Activated naive CD8-positive, alpha-beta T cell treated with anti-CD3 and anti-CD28 coated beads, Interleukin-2, amount 10 ng/mL, durations not matched to agents 7 days and 5 days (primary cell): ENCODE measurements at regions not wholly inside any gene's neighbourhood (a gene's known extent, or its start where the extent isn't known, plus 50 kb on each side); places are given as distances from the start of the nearest gene placed in this dataset.
A peak's percentile ranks its signal among the peaks of the same experiment; 100 is the strongest.
"Not testable (repeated sequence)": the region's sequence is repeated elsewhere in the genome, so short reads cannot be mapped to it uniquely, and the experiment has no call there.

Source experiments
- ATAC-seq: fragments of 150-1000 bp; cut with Tn5 transposase; one replicate; pipeline ENCODE4 v1.10.0; 2021; ENCODE audit warnings: low read depth, moderate library complexity
- POLR2A ChIA-PET: fragments of 350-600 bp; sonication (Branson Sonifier 250); formaldehyde crosslinking; loops from one replicate; lab custom pipeline; 2021; ENCODE audit warnings: antibody characterized with exemption; lab: Charles Lee
- DNase-seq: peaks from one replicate; pipeline ENCODE4 v3.0.0; 2021
- H3K27ac Mint-ChIP-seq: one replicate; pipeline ENCODE4 v1.8.0; 2022; ENCODE audit warnings: mild to moderate bottlenecking, mixed read lengths
- H3K27me3 Mint-ChIP-seq: one replicate; pipeline ENCODE4 v1.8.0; 2022; ENCODE audit warnings: mild to moderate bottlenecking, moderate library complexity, mixed read lengths
- H3K36me3 Mint-ChIP-seq: one replicate; pipeline ENCODE4 v1.8.0; 2021; ENCODE audit warnings: mild to moderate bottlenecking, mixed read lengths
- H3K4me1 Mint-ChIP-seq: one replicate; pipeline ENCODE4 v1.8.0; 2021; ENCODE audit warnings: mixed read lengths
- H3K4me3 Mint-ChIP-seq: one replicate; pipeline ENCODE4 v1.8.0; 2022; ENCODE audit warnings: mild to moderate bottlenecking, moderate library complexity, mixed read lengths
- H3K9me3 Mint-ChIP-seq: one replicate; pipeline ENCODE4 v1.8.0; 2021; ENCODE audit warnings: mixed read lengths

DNA sequence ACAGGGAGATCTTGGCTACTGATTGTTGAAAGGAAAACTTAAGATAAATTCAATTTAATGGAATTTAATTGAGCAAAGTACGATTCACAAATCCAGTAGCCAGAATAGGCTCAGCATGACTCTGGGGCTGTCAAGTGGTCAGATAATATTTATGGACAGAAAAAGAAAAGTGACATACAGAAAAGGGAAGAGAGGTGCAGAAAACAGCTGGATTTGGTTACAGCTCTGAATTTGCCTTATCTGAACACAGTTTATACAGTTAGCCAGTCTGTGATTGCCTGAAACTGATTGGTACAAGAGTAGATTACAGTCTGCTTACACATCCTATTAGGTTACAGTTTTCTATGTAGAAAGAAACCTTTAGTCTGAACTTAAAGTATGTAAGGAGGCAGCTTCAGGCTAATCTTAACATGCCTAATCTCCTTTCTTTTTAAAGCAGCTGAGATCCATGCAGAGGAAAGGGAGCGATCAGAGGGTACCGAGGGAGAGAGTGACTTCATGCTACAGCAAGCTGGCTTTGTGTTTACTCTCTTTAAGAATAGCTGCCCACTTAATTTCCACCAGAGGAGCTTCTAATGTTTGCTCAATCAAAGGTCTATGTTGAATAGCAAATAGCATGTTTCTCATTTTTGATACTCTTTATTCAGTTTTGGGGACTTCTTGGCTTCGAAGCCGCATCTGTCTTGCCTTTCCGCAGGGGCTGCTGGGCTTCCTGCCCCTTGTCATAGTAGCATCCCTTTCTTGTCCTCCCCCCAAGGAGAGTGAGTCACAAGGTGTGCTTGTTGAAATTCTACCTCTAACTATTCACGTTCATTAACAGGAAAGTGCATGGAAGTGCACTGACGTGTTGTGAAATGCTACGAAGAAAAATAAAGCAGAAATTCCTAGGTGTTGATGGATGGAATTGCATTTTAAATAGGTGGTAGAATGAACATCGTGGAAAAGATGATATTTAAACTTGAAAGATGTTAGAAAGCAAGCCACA is 761.2 kb downstream of the TAF11L14 start:
- no peaks in the 10 kb centered on the region for H3K27me3 Mint-ChIP-seq
- no peaks in the 10 kb centered on the region for H3K4me1 Mint-ChIP-seq
- POLR2A ChIA-PET = no interaction called here
- ATAC-seq = no peak
- H3K36me3 Mint-ChIP-seq = no peaks in the 10 kb centered on the region
- no peak overlapping the region for H3K4me3 Mint-ChIP-seq
- no peak overlapping the region for H3K27ac Mint-ChIP-seq
- no peak for DNase-seq
- H3K9me3 Mint-ChIP-seq = no peaks in the 10 kb centered on the region

- Mint-ChIP-seq H3K27me3 (no peaks in the 10 kb centered on the region), H3K9me3 (no peaks in the 10 kb centered on the region), H3K4me3 (no peak overlapping the region), H3K27ac (no peak overlapping the region), H3K4me1 (no peaks in the 10 kb centered on the region), H3K36me3 (no peaks in the 10 kb centered on the region)
- no peak for ATAC-seq
- POLR2A ChIA-PET = no interaction called here
- no peak for DNase-seq
Observed at GRCh38 chr5:18397371-18397770, 763.1 kb downstream of the TAF11L14 start.

DNA sequence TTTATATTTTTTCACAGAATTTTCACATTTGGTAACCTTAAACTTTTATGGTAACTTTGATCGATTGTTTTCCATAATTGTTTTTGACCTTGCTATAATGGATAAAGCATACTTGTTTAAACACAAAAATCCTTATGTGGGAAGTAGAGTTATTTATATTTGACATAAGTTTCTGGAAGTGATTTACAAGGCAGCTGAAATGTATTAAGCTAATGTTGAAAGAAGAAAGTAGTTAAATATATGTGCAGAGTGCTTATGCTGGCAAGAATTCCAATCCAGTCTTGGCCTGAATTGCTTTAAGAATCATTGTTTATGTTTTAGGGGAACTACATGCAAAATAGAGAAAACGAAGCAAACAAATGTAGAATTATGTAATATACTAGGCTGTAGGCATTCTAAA is 763.6 kb downstream of the TAF11L14 start:
- H3K36me3 Mint-ChIP-seq = no peaks in the 10 kb centered on the region
- DNase-seq (no peak), ATAC-seq (no peak)
- no peaks in the 10 kb centered on the region for H3K27me3 Mint-ChIP-seq
- no peaks in the 10 kb centered on the region for H3K4me1 Mint-ChIP-seq
- no peak overlapping the region for H3K27ac Mint-ChIP-seq
- no peaks in the 10 kb centered on the region for H3K9me3 Mint-ChIP-seq
- POLR2A ChIA-PET = no interaction called here
- H3K4me3 Mint-ChIP-seq = no peak overlapping the region

DNA sequence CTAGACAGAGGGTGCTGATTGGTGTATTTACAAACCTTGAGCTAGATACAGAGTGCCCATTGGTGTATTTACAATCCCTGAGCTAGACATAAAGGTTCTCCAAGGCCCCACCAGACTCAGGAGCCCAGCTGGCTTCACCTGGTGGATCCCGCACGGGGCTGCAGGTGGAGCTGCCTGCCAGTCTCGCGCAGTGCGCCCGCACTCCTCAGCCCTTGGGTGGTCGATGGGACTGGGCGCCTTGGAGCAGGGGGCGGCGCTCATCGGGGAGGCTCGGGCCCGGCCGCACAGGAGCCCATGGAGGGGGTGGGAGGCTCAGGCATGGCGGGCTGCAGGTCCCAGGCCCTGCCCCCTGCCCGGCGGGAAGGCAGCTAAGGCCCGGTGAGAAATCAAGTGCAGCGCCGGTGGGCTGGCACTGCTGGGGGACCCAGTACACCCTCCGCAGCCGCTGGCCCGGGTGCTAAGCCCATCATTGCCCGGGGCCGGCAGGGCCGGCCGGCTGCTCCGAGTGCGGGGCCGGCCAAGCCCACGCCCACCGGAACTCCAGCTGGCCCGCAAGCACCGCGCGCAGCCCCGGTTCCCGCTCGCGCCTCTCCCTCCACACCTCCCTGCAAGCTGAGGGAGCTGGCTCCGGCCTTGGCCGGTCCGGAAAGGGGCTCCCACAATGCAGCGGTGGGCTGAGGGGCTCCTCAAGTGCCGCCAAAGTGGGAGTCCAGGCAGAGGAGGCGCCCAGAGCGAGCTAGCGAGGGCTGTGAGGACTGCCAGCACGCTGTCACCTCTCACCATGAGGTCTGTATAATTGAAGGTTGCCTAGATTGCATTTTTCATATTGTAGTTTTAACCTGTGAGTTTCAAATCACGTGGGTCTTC is 765.4 kb downstream of the TAF11L14 start:
- H3K27me3 Mint-ChIP-seq, H3K27ac Mint-ChIP-seq, POLR2A ChIA-PET, H3K9me3 Mint-ChIP-seq, ATAC-seq, H3K4me3 Mint-ChIP-seq, H3K4me1 Mint-ChIP-seq, H3K36me3 Mint-ChIP-seq, DNase-seq: not testable (repeated sequence)

- DNase-seq = no peak
- H3K27me3 Mint-ChIP-seq = no peaks in the 10 kb centered on the region
- H3K4me3 Mint-ChIP-seq = no peak overlapping the region
- POLR2A ChIA-PET = no interaction called here
- H3K4me1 Mint-ChIP-seq = no peaks in the 10 kb centered on the region
- no peak overlapping the region for H3K27ac Mint-ChIP-seq
- no peaks in the 10 kb centered on the region for H3K36me3 Mint-ChIP-seq
- H3K9me3 Mint-ChIP-seq = no peaks in the 10 kb centered on the region
- ATAC-seq = no peak
Observed at GRCh38 chr5:18403141-18403540, 768.9 kb downstream of the TAF11L14 start.

- Mint-ChIP-seq H3K27ac (no peak overlapping the region), H3K36me3 (no peaks in the 10 kb centered on the region), H3K4me1 (no peaks in the 10 kb centered on the region), H3K27me3 (no peaks in the 10 kb centered on the region), H3K4me3 (no peak overlapping the region), H3K9me3 (no peaks in the 10 kb centered on the region)
- DNase-seq (no peak), ATAC-seq (no peak)
- POLR2A ChIA-PET = no interaction called here
Observed at GRCh38 chr5:18403941-18404438, 769.7 kb downstream of the TAF11L14 start.

- H3K36me3 Mint-ChIP-seq = no peaks in the 10 kb centered on the region
- DNase-seq (no peak), ATAC-seq (no peak)
- H3K9me3 Mint-ChIP-seq = no peaks in the 10 kb centered on the region
- H3K27me3 Mint-ChIP-seq = no peaks in the 10 kb centered on the region
- H3K4me1 Mint-ChIP-seq = no peaks in the 10 kb centered on the region
- POLR2A ChIA-PET = no interaction called here
- no peak overlapping the region for H3K4me3 Mint-ChIP-seq
- no peak overlapping the region for H3K27ac Mint-ChIP-seq
Observed at GRCh38 chr5:18420711-18421110, 786.5 kb downstream of the TAF11L14 start.

GRCh38 chr5:18433336-18433735 is 799.1 kb downstream of the TAF11L14 start:
- Mint-ChIP-seq H3K9me3 (peaks cover 4% of the 10 kb centered on the region), H3K27me3 (no peaks in the 10 kb centered on the region), H3K4me1 (no peaks in the 10 kb centered on the region), H3K27ac (no peak overlapping the region), H3K4me3 (no peak overlapping the region), H3K36me3 (no peaks in the 10 kb centered on the region)
- no peak for DNase-seq
- POLR2A ChIA-PET = no interaction called here
- ATAC-seq = no peak

DNA sequence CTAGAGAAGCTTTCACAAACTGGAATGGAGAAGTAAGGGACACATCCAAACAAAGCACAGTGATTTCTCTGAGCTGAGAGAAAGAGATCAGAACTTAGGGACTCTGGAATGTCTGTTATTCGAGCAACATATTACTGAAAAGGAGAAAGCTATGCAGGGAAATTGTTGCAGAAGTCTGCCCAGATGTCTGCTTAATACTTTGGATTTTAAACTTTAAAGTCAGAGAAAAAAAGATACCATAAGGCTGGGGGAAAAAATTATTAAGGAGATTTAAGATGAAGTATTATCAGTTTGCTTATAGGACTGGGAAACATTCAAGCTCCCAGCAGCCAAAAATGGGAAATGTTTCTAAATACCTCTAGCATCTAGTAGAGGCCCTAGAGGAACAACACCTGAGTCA is 803.9 kb downstream of the TAF11L14 start:
- POLR2A ChIA-PET = no interaction called here
- DNase-seq = no peak
- Mint-ChIP-seq H3K27me3 (no peaks in the 10 kb centered on the region), H3K36me3 (no peaks in the 10 kb centered on the region), H3K9me3 (no peaks in the 10 kb centered on the region), H3K27ac (no peak overlapping the region), H3K4me1 (no peaks in the 10 kb centered on the region), H3K4me3 (no peak overlapping the region)
- no peak for ATAC-seq

DNA sequence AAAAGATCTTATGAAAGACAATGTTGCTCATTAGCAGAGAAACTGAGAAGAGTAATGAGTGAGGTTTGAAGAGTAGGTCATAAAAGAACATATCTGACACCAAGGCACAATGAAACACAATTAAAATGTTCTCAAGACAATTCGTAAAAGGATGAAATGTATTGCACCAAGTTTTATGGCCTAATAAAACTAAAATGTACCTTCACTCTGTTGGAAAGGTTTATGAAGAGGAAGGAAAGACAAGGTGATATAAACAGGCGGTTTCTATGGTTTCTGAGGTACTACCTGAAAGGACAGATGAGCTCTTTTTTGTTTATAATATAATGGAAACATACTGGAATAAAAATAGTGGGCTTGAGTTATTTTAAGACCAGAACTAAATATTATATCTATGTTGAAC is 821.3 kb downstream of the TAF11L14 start:
- H3K27me3 Mint-ChIP-seq = no peaks in the 10 kb centered on the region
- no peaks in the 10 kb centered on the region for H3K4me1 Mint-ChIP-seq
- DNase-seq (no peak), ATAC-seq (no peak)
- no peaks in the 10 kb centered on the region for H3K36me3 Mint-ChIP-seq
- H3K27ac Mint-ChIP-seq = no peak overlapping the region
- no peaks in the 10 kb centered on the region for H3K9me3 Mint-ChIP-seq
- no peak overlapping the region for H3K4me3 Mint-ChIP-seq
- POLR2A ChIA-PET = no interaction called here

DNA sequence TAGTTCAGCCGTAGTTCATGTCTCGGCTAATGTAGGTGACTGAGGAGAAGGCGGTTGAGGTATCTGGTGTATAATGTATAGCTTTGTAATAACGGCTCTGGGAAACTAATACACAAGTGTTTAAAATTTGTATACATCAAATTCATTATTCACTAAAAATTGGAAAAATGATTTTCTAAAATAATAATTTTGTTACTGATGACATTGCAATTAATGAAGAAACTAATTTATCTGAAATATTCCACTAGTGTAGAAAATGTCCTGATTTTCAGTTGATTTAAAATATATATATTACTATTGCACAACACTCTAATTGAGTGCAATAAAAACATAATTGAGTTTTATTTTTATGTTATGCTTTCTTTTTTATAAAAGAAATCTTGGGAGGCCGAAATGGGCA is 823.0 kb downstream of the TAF11L14 start:
- H3K27ac Mint-ChIP-seq = no peak overlapping the region
- no peaks in the 10 kb centered on the region for H3K4me1 Mint-ChIP-seq
- DNase-seq = no peak
- H3K9me3 Mint-ChIP-seq = no peaks in the 10 kb centered on the region
- POLR2A ChIA-PET = no interaction called here
- no peak for ATAC-seq
- no peaks in the 10 kb centered on the region for H3K36me3 Mint-ChIP-seq
- no peaks in the 10 kb centered on the region for H3K27me3 Mint-ChIP-seq
- H3K4me3 Mint-ChIP-seq = no peak overlapping the region

DNA sequence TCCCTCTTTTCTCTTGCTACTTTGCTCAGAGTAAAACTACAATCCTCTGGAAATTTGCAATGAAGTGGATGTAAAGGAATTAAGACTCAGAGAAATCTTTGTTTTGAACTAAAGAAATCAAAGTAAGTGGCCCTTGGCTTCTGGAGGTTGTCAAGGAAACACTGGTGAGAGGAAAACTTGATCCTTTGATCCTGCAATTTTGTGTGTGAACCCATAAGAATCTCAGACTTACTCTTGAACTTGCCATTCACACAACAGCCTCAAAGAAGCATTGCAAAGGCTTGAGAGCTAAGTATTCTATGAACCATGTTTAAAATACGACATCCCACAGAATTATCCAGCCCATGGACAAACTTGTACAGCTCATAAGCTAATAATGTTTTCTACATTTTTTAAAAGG is 827.5 kb downstream of the TAF11L14 start:
- no peak overlapping the region for H3K4me3 Mint-ChIP-seq
- no peaks in the 10 kb centered on the region for H3K27me3 Mint-ChIP-seq
- no peak for ATAC-seq
- POLR2A ChIA-PET = no interaction called here
- no peaks in the 10 kb centered on the region for H3K9me3 Mint-ChIP-seq
- H3K27ac Mint-ChIP-seq = no peak overlapping the region
- no peak for DNase-seq
- no peaks in the 10 kb centered on the region for H3K4me1 Mint-ChIP-seq
- no peaks in the 10 kb centered on the region for H3K36me3 Mint-ChIP-seq

GRCh38 chr5:18465833-18466681 is 831.8 kb downstream of the TAF11L14 start:
- no peaks in the 10 kb centered on the region for H3K36me3 Mint-ChIP-seq
- H3K4me1 Mint-ChIP-seq = no peaks in the 10 kb centered on the region
- peak; percentile 33 for ATAC-seq
- H3K9me3 Mint-ChIP-seq = no peaks in the 10 kb centered on the region
- H3K27me3 Mint-ChIP-seq = no peaks in the 10 kb centered on the region
- no peak overlapping the region for H3K27ac Mint-ChIP-seq
- no peak overlapping the region for H3K4me3 Mint-ChIP-seq
- no peak for DNase-seq
- POLR2A ChIA-PET = no interaction called here
